AG08395 (cell line): ENCODE measurements at regions not wholly inside any gene's neighbourhood (a gene's known extent, or its start where the extent isn't known, plus 50 kb on each side); places are given as distances from the start of the nearest gene placed in this dataset.
"Not testable (repeated sequence)": the region's sequence is repeated elsewhere in the genome, so short reads cannot be mapped to it uniquely, and the experiment has no call there.

Source experiments
- DNase-seq: peaks from one replicate; pipeline ENCODE4 v3.0.0; 2012; ENCODE audit warnings: mixed read lengths, low spot score

DNA sequence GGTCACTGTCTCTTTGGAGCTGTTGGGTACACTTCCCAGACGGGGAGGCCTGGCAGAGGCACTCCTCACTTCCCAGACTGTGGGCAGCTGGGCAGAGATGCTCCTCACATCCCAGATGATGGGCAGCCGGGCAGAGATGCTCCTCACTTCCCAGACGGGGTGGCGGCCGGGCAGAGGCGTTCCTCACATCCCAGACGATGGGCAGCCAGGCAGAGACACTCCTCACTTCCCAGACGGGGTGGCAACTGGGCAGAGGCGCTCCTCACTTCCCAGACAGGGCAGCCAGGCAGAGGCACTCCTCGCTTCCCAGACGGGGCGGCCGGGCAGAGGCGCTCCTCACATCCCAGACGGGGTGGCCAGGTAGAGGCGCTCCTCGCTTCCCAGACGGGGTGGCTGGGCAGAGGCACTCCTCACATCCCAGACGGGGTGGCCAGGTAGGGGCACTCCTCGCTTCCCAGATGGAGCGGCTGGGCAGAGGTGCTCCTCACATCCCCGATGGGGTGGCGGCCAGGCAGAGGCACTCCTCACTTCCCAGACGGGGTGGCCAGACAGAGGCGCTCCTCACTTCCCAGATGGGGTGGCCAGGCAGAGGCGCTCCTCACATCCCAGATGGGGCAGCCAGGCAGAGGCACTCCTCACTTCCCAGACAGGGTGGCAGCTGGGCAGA is 833.1 kb upstream of the RAG2 start:
- DNase-seq, result not testable (repeated sequence)

DNA sequence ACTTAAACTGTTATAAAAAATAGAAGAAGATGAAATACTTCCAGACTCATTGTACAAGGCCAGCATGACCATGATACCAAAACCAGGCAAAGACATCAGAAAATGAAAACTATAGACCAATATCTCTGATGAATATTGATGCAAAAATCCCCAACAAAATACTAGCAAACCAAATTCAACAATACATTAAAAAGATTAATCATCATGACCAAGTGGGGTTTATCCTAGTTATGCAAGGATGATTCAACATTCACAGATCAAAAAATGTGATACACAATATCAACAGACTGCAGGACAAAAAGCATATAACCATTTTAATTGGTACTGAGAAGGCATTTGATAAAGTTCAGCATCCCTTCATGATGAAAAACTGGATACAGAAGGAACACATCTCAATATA is 824.5 kb upstream of the RAG2 start:
- no peak for DNase-seq

DNA sequence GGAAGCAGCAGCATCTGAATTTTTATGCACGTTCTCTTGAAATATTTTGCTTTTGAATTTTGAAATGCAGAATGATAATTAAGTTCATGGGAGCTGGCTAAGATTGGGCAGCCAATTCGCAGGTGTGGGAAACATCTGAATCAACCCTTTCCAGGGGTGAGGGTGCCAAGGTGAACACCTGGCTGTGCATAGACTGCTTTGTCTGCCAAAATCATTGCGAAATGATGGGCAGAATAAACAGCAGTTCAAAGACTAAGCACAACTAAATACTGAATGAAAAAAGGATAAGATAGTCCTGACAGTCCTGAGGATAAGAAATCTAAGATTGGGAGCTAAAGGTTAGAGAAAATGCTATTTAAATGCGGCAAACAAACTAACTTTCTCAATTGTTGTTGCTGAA is 813.3 kb upstream of the RAG2 start:
- DNase-seq, result no peak

DNA sequence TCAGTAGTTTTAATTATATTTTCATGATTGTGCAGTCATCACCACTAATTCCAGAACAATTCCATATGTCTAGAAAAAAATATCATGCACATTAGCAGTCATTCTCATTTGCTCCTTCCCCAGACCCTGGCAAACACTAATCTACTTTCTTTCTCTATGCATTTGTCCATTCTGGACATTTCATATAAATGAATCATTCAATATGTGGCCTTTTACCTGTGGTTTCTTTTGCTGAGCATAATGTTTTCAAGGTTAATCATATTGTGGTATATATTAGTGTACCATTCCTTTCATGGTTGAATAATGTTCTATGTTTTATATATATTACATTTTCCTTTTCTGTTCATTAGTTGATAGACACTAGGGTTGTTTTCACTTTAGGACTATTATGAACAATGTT is 811.1 kb upstream of the RAG2 start:
- no peak for DNase-seq

DNA sequence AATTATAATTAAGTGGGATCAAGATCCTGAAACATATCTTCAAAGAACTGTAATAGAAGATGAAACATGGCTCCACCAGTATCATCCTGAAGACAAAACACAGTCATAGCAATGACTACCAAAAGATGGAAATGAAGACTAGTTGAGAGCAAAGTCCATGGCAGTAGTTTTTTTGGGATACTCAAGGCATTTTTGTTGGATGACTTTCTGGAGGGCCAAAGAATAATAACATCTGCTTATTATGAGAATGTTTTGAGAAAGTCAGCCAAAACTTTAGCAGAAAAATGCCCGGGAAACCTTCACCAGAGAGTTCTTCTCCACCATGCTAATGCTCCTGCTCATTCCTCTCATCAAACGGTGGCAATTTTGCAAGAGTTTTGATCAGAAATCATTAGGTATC is 809.4 kb upstream of the RAG2 start:
- DNase-seq, result no peak

DNA sequence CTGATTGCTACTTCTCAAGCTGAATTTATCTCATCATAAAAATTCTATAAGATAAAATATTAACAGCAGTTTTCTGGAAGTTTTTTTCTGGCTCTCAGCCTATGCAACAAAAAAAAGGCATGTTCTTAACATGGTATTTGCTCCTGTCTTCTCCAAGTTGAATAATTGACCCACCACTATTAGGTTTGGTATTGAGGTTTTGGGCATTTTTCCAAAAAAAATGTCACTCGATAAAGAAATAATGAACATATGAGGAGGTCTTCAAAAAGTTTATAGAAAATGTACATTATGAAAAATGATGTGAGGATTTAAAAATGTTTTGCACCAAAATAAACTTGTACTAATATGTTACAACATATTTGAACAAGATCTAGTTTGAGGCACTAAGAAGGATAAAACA is 808.6 kb upstream of the RAG2 start:
- no peak for DNase-seq

DNA sequence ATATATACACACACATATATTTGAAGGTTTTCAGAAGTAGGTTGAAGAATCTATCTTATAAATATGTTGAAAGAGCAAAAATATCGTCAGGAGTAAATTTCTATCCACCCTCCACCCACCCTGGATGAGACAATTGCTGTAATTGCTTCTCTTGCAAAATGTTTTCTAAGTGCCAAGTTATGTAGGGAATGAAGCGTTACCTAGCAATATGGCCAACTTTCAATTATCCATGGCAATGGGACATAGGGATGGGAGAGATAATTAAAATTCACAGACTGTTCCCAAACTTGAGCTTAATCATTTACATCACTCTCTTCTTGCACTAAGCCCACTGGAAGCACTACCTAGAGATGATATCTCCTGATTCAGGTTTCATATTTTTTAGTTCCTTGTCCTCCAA is 806.2 kb upstream of the RAG2 start:
- DNase-seq, result no peak

DNA sequence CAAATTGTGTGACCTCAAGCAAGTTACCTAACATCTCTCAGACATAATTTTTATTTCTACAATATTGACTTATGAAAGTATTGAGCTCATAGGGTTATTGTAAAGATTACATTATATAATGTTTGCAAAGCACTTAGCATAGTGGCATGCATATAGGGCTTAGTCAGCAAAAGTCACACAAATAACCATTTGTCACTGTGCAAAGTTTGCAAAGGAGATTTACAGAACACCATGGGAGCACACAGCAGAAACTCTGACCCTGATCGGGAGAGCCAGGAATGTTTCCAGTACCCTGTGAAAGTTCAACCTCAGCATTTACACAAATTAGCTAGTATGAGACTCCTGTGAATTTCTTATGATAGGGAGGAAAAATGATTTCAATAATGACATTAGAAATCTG is 804.6 kb upstream of the RAG2 start:
- no peak for DNase-seq

DNA sequence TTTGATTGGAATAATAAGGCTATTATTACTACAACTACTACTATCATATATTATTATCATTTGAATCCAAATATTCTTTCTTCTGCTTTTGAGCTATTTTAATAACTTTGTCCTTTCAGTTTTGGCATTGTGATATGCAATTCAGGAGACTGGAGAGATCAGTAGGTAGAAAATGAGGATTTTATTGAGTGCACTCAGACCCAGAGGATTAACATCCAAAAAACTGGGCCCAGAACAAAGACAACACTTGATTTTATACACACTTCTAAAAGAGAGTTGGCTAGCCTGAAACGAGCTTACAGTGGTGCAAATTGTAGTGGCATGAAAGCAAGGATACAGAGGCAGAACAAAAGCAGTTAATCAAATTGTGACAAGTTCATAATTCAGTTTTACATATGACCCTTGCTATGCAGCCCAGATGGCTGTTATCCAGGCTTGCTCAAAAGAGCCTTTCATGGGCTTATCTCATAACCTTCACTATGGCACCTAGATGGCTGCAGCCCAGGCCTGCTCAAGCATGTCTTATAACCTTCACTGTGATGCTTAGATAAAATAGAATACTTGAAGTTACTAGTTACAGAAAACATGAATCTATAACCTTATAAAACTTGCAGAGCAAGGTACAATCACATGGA is 796.3 kb upstream of the RAG2 start:
- DNase-seq, result no peak

DNA sequence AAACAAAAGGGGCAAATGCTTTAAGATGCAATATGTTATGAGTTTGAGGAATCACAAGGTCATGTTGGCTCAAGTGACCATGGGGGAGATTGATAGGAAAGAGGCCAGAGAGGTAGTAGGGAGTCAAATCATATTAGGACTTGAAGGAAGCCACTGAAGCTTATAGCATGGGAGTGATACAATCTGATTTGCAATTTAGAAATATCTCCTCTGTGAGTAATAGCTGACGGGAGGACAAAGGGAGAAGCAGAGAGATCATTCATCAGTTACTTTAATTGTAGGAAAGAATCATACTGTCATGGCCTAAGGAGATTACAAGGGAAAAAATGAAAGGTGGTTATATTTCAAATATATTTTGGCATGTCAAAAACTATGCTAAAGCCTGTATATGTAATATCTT is 793.6 kb upstream of the RAG2 start:
- no peak for DNase-seq

DNA sequence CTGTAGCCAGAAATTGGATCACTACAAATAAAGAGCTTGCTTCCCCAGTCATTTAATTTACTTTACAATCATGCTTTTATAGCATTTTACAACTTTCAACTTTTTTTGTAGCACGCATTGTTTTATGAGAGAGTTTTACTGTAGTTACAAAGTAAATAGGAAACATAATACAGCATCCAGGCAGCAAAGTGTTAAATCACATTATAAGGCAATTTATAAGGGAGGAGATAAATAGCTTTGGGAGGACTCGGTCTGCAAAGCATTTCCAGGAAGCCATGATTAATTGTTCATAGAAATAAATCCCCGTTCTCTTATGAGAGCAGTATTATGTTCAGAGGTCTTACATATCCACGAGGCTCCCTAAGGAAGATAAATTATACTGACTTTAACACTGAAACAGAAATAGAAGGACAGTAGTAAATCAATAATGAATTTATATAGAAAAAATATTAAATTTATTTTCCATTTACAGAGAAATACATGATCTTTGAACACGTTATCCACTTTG is 792.6 kb upstream of the RAG2 start:
- DNase-seq, result no peak

DNA sequence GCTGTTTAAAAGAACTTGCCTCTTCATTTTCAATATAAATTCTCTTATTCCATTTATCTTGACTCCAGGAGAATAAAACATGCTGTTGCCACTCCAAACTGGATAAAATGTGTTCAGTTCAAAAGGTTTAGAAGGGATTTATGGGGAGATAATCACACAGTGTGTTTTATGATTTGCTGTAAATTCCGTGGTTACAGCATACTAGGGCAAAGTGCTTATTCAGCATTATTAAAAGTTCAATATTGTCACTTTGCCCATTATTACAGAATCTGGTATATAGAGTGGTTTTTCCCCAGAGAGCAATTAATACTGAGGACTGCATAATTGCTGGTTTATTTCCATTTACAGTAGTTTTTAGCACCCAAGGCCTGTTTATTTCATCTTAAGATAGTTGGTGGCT is 780.9 kb upstream of the RAG2 start:
- DNase-seq, result no peak

DNA sequence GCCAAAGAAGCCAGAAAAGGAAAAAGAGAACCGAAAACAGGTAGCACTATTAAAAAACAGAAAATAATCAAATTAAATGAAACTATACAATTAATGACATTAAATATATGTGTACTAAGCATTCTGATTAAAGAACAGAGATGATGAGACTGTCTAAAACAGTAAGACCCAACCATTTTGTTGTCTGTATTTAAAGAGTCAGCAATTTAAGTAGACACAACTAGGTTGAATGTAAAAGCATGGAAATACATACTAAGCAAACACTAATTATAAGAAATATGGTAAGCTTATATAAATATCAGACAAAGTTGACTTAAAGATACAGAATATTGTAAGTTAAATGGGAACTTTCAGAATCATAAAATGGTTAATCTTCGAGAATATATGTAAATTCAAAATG is 774.6 kb upstream of the RAG2 start:
- DNase-seq, result no peak

DNA sequence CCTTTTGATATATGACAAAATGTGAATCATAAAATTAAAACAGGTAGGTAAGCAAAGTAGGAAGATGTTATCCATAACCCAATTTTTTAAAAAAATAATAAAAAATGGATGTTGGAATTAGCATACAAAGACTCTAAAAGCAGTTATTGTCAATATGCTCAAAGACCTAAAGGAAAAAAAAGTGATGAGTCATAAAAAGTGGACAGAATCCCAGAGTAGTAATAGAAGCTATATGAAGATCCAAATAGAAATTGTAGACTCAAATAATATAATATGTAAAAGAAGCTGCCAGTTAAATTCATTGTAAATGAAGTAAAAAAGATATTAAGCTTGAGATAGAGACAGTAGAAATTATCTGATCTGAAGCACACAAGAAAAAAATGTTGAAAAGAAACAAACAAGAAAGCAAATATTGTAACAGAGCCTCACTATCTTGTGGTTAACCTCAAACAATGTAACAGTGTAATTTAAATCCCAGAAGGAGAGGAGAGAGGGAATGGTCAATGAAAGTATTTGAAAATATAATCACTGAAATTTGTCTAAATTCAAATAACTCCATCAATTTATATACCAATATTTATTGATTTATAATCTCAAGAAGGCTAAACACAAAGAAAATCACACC is 773.4 kb upstream of the RAG2 start:
- DNase-seq, result no peak

DNA sequence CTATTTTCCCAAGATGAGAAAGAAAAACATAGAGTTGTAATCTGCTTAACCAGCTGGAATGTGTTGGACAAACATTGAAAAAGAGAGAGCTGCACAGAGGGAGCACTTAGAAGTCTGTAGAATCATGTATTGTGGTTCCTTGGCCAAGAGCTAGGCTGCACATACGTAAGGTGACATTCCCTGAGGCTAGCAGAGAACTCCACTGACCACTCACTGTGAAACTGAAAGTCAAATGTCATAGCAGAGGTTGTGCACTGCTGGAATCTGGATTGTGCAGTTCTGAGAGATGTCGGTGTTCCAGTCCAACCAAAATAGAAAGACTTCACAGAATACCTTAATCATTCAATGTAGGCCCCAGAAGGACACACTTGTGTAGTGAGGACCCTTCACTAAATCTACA is 772.8 kb upstream of the RAG2 start:
- DNase-seq, result no peak

DNA sequence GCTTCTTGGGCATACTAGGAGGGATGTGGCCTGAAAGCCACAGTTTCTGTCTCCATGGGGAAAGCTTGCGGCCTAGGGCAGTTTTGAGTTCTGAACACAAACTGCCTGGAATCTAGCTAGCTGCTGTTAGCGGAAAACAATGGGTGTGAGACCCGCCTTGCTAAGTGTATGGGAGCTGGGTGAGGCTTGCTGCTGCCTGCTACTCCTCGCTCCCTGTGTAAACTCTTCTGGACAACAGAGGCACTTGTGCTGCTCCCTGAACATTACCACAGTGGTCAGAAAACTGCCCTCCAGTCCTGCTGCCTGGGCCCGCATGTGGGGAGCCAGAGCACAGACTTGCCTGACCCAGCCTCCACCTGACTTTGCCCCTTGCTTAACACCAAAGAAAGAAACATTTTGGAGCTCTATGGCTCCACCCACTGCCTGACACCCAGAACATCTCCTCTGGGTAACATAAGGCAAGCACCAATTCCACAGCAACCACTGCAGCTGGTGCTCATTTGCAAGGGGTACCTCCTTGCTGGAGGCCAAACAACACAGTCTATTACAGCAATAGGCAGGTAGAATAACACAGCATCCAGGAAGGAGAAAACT is 766.3 kb upstream of the RAG2 start:
- DNase-seq, result no peak

DNA sequence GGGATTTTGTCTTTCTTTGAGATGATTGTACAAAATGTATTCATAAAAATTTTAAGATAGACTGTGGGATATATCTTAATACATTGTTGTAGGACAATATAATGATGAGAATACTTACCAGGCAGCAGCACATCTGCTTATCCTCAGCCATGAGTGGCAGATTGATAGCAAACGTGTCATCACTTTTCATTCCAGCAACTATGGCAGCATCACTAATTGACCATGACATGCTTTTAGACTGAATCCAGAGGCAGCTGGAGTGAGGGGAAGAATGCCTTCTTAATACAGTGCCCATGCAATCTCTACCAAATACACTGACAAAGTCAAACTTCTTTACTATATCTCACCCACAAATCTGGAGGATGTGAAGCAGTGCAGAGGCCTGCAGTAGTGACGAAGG is 755.2 kb upstream of the RAG2 start:
- no peak for DNase-seq

DNA sequence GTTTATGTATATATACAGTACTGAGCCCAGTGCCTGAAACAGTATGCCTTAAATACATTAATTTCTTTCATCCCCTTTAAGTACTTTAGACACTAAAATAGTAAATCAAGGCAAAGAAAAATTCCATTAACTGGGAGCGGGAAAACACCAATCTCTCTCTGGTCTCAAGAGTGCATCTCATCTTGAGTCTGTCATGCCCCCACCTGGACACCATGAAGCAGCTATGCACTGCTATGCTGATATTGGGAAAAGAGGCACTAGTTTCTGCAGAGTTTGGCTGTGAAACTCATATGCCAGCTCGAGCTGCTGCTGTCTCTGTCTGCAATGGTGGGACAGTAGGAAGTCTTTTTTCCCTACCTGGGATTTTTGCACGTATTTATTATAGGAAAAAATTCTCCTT is 754.4 kb upstream of the RAG2 start:
- no peak for DNase-seq

DNA sequence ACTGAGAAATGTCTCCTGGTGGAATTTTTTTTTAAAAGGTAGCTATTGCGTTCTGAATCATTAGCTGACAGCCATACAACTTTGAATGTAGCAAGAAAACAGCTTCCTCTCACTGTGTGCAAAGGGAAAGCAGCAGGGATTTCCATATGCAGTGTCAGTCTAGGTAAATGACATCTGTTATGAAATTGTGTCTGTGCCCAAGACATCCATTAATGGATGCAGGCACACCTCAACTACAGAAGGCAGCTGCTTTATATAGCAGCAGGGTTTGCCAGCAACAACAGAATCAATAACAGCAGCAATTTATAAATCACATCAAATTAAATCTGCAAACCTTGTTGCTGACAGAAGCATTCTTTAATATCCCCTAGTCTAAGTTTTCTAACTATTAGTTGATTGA is 745.3 kb upstream of the RAG2 start:
- no peak for DNase-seq

DNA sequence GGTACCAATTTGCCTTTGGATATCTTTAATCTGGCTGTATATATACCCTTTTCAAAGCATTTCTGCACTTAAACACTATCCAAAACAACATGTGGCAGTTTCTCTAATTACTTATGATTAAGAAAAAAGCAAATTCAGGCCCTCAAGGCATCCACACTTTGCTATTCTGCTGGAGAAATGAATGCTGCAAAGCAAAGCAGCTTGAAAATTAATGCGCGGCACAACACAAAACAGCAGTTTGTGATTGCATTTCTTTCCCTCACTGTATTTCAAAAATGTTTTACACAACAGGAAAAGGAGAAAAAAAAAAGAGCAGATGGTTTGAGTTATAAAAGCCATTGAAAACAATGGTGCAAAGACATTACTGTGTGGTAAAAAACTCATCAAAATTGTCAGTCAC is 738.4 kb upstream of the RAG2 start:
- no peak for DNase-seq

DNA sequence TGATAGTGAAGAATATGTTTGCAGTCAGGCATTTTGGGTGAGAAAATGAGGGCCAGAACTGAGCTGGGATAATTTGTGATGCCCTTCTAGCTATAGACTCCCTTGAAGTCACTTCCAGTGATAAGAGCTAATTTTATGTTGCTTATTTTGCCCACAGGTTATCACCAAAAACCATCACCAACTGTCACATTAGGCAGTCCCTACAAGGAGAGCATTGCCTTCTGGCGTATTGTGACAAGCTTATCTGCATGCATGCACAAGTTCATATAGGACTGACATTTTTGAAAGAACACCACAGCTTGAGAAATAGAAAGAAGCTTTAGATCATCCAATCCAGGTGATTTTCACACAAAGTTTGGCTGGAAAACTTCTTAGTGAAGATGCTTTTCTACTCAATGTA is 735.3 kb upstream of the RAG2 start:
- DNase-seq, result no peak

DNA sequence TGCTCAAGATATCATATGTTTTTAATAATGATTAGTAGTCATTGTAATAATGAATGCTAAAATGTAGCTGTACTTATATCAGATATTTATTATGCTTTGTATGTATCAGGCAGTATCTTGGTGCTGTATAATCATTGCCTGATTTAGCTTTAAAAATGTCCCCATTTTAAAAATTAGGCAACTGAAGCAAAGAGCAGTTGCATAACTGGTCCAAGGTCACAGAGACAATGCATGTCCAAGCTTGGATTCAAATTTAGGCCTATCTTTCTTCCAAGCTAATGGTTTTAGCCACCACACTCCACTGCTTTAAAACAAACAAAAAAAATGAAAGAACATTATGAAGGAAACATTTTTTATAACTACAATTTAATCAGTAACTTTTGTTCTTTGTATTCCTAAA is 725.8 kb upstream of the RAG2 start:
- no peak for DNase-seq
